Activated B cell treated with CpG ODN at 0.5 μM for 24 hours (primary cell): ENCODE measurements at regions not wholly inside any gene's neighbourhood (a gene's known extent, or its start where the extent isn't known, plus 50 kb on each side); places are given as distances from the start of the nearest gene placed in this dataset.
"Not testable (repeated sequence)": the region's sequence is repeated elsewhere in the genome, so short reads cannot be mapped to it uniquely, and the experiment has no call there.

Source experiments
- ATAC-seq: fragments of 200-7000 bp; cut with Tn5 transposase; one replicate; pipeline ENCODE4 v1.10.0; 2021; ENCODE audit warnings: low read depth, mild to moderate bottlenecking, moderate library complexity
- CTCF ChIA-PET: fragments of 350-600 bp; sonication (Branson Sonifier 250); formaldehyde crosslinking; loops from one replicate; lab custom pipeline; 2021; ENCODE audit warnings: antibody characterized with exemption; lab: Charles Lee
- POLR2A ChIA-PET: fragments of 350-600 bp; sonication (Branson Sonifier 250); formaldehyde crosslinking; loops from one replicate; lab custom pipeline; 2021; ENCODE audit warnings: antibody characterized with exemption; lab: Charles Lee
- DNase-seq: peaks from one replicate; pipeline ENCODE4 v3.0.0; 2022
- H3K27ac Mint-ChIP-seq: one replicate; pipeline ENCODE4 v1.8.0; 2020; ENCODE audit warnings: mixed read lengths
- H3K27me3 Mint-ChIP-seq: one replicate; pipeline ENCODE4 v1.8.0; 2021; ENCODE audit warnings: mixed read lengths
- H3K36me3 Mint-ChIP-seq: one replicate; pipeline ENCODE4 v1.8.0; 2021; ENCODE audit warnings: low read depth, mixed read lengths
- H3K4me1 Mint-ChIP-seq: one replicate; pipeline ENCODE4 v1.8.0; 2021; ENCODE audit warnings: mixed read lengths
- H3K4me3 Mint-ChIP-seq: one replicate; pipeline ENCODE4 v1.8.0; 2020; ENCODE audit warnings: mild to moderate bottlenecking, mixed read lengths
- H3K9me3 Mint-ChIP-seq: one replicate; pipeline ENCODE4 v1.8.0; 2020; ENCODE audit warnings: mixed read lengths
- CTCF ChIP-seq: fragments of 200-600 bp; IDR thresholded peaks from one replicate; pipeline ENCODE4 v1.8.0; 2022; ENCODE audit warnings: antibody characterized with exemption, mild to moderate bottlenecking
- intact Hi-C: fragments of 100-400 bp; cut with micrococcal nuclease; formaldehyde crosslinking; loops from one replicate; pipeline ENCODE4 v1.15.1; 2024

- TF ChIP-seq CTCF, result no peak
- POLR2A ChIA-PET, result no interaction called here
- ATAC-seq, result no peak
- no peak overlapping the region for H3K4me3 Mint-ChIP-seq
- no peaks in the 10 kb centered on the region for H3K4me1 Mint-ChIP-seq
- peaks cover 4% of the 10 kb centered on the region for H3K27me3 Mint-ChIP-seq
- peaks cover 4% of the 10 kb centered on the region for H3K9me3 Mint-ChIP-seq
- no peaks in the 10 kb centered on the region for H3K36me3 Mint-ChIP-seq
- no peak for DNase-seq
- CTCF ChIA-PET, result no interaction called here
- H3K27ac Mint-ChIP-seq, result no peak overlapping the region
- intact Hi-C loops, result no loop called here
Observed at GRCh38 chr3:24565053-24565452, 70.4 kb upstream of the THRB start.

- DNase-seq (no peak), ATAC-seq (no peak)
- no peak for TF ChIP-seq CTCF
- no peak overlapping the region for H3K4me3 Mint-ChIP-seq
- POLR2A ChIA-PET, result no interaction called here
- H3K27ac Mint-ChIP-seq, result no peak overlapping the region
- peaks cover 4% of the 10 kb centered on the region for H3K9me3 Mint-ChIP-seq
- no peaks in the 10 kb centered on the region for H3K36me3 Mint-ChIP-seq
- peaks cover 4% of the 10 kb centered on the region for H3K27me3 Mint-ChIP-seq
- CTCF ChIA-PET, result no interaction called here
- intact Hi-C loops, result no loop called here
- H3K4me1 Mint-ChIP-seq, result no peaks in the 10 kb centered on the region
Observed at GRCh38 chr3:24565656-24566055, 71.0 kb upstream of the THRB start.

- TF ChIP-seq CTCF, result no peak
- Mint-ChIP-seq H3K4me1 (no peaks in the 10 kb centered on the region), H3K27me3 (peaks cover 4% of the 10 kb centered on the region), H3K4me3 (no peak overlapping the region), H3K9me3 (peaks cover 4% of the 10 kb centered on the region), H3K36me3 (no peaks in the 10 kb centered on the region), H3K27ac (no peak overlapping the region)
- CTCF ChIA-PET, result no interaction called here
- ATAC-seq (no peak), DNase-seq (no peak)
- POLR2A ChIA-PET, result no interaction called here
- intact Hi-C loops, result no loop called here
Observed at GRCh38 chr3:24566927-24567326, 72.3 kb upstream of the THRB start.

GRCh38 chr3:24572409-24572808 is 77.8 kb upstream of the THRB start:
- DNase-seq, ATAC-seq, H3K27ac Mint-ChIP-seq, H3K4me1 Mint-ChIP-seq, H3K27me3 Mint-ChIP-seq, H3K9me3 Mint-ChIP-seq, POLR2A ChIA-PET, intact Hi-C loops, H3K36me3 Mint-ChIP-seq, H3K4me3 Mint-ChIP-seq, CTCF ChIA-PET: not testable (repeated sequence)

GRCh38 chr3:24573576-24573975 is 78.9 kb upstream of the THRB start:
- no peak overlapping the region for H3K27ac Mint-ChIP-seq
- DNase-seq (no peak), ATAC-seq (no peak)
- CTCF ChIA-PET, result no interaction called here
- no peak for TF ChIP-seq CTCF
- no peaks in the 10 kb centered on the region for H3K36me3 Mint-ChIP-seq
- intact Hi-C loops, result no loop called here
- H3K27me3 Mint-ChIP-seq, result no peaks in the 10 kb centered on the region
- no peak overlapping the region for H3K4me3 Mint-ChIP-seq
- POLR2A ChIA-PET, result no interaction called here
- H3K9me3 Mint-ChIP-seq, result no peaks in the 10 kb centered on the region
- no peaks in the 10 kb centered on the region for H3K4me1 Mint-ChIP-seq

- ATAC-seq (no peak), DNase-seq (no peak)
- POLR2A ChIA-PET, result no interaction called here
- Mint-ChIP-seq H3K27me3 (peaks cover 2% of the 10 kb centered on the region), H3K4me1 (no peaks in the 10 kb centered on the region), H3K27ac (no peak overlapping the region), H3K4me3 (no peak overlapping the region), H3K9me3 (no peaks in the 10 kb centered on the region), H3K36me3 (no peaks in the 10 kb centered on the region)
- intact Hi-C loops, result no loop called here
- no peak for TF ChIP-seq CTCF
- CTCF ChIA-PET, result no interaction called here
Observed at GRCh38 chr3:24578324-24578723, 83.7 kb upstream of the THRB start.
